GM12878 (cell line): ENCODE measurements at regions not wholly inside any gene's neighbourhood (a gene's known extent, or its start where the extent isn't known, plus 50 kb on each side); places are given as distances from the start of the nearest gene placed in this dataset.

Experiments used
- NFYB ChIP-seq: IDR thresholded peaks from 2 replicates; pipeline ENCODE4 v1.6.1; 2011; ENCODE audit warnings: low read depth, mild to moderate bottlenecking, low read length, improper control_type of control experiment, moderate library complexity; ENCODE audit not compliant: insufficient read depth
- NR2F1 ChIP-seq: fragments of 450-650 bp; conservative IDR thresholded peaks from 2 replicates; pipeline ENCODE4 v1.6.1; 2017; ENCODE audit warnings: mild to moderate bottlenecking
- POLR2AphosphoS5 ChIP-seq: IDR thresholded peaks from 2 replicates; pipeline ENCODE4 v1.6.1; 2011; ENCODE audit warnings: mild to moderate bottlenecking, low read length, inconsistent platforms
- RFX5 ChIP-seq: IDR thresholded peaks from 2 replicates; pipeline ENCODE4 v1.6.1; 2011; ENCODE audit warnings: low read depth, low read length, improper control_type of control experiment
- TF ChIP-seq, protein P1 (sequence below): IDR thresholded peaks from 2 replicates; pipeline ENCODE4 v1.6.1; 2012; ENCODE audit warnings: low read depth, low read length, improper control_type of control experiment
- TF ChIP-seq, protein P2 (sequence below), 3 experiments: IDR thresholded peaks in 2 of 3; conservative IDR thresholded peaks in 1 of 3; 2 replicates each; pipeline ENCODE4 v1.5.1; 2011; ENCODE audit warnings: low read depth in 3 of 3, low read length in 3 of 3, mild to moderate bottlenecking in 3 of 3, control low read depth in 2 of 3, moderate library complexity in 2 of 3, inconsistent platforms in 1 of 3, mixed read lengths in 1 of 3; ENCODE audit not compliant: control insufficient read depth in 2 of 3, insufficient read depth in 1 of 3; ENCODE audit errors: extremely low read depth in 1 of 3
- TF ChIP-seq, protein P3 (sequence below): IDR thresholded peaks from 2 replicates; pipeline ENCODE4 v1.6.1; 2012; ENCODE audit warnings: mild to moderate bottlenecking, low read depth, low read length
- TF ChIP-seq, protein P4 (sequence below): IDR thresholded peaks from 2 replicates; pipeline ENCODE4 v1.6.1; 2011; ENCODE audit warnings: borderline replicate concordance, low read depth, mild to moderate bottlenecking, moderate library complexity, mixed read lengths, low read length; ENCODE audit not compliant: insufficient read depth; ENCODE audit errors: extremely low read length

DNA sequence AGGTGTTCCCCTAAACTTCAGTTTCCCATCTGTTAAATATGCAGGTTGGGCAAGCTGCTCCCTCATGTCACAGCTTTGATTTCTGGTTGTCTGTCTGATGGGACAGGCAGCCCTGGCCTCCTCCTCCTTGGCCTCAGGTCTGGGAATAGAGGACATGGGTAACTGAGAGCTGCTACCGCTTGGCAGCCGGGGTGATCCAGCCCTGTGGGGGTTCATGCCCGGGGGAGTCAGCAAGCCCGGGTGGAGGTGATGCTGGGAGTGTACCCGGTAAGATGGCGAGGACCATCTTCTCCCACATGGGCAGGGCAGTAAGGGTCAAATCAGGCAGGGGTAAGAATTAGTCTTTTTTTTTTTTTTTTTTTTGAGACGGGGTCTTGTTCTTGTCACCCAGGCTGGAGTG lies 845.0 kb downstream of the TBC1D22A start:
- TF ChIP-seq, protein P1, sequence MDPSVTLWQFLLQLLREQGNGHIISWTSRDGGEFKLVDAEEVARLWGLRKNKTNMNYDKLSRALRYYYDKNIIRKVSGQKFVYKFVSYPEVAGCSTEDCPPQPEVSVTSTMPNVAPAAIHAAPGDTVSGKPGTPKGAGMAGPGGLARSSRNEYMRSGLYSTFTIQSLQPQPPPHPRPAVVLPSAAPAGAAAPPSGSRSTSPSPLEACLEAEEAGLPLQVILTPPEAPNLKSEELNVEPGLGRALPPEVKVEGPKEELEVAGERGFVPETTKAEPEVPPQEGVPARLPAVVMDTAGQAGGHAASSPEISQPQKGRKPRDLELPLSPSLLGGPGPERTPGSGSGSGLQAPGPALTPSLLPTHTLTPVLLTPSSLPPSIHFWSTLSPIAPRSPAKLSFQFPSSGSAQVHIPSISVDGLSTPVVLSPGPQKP: no peak
- TF ChIP-seq, protein P2, sequence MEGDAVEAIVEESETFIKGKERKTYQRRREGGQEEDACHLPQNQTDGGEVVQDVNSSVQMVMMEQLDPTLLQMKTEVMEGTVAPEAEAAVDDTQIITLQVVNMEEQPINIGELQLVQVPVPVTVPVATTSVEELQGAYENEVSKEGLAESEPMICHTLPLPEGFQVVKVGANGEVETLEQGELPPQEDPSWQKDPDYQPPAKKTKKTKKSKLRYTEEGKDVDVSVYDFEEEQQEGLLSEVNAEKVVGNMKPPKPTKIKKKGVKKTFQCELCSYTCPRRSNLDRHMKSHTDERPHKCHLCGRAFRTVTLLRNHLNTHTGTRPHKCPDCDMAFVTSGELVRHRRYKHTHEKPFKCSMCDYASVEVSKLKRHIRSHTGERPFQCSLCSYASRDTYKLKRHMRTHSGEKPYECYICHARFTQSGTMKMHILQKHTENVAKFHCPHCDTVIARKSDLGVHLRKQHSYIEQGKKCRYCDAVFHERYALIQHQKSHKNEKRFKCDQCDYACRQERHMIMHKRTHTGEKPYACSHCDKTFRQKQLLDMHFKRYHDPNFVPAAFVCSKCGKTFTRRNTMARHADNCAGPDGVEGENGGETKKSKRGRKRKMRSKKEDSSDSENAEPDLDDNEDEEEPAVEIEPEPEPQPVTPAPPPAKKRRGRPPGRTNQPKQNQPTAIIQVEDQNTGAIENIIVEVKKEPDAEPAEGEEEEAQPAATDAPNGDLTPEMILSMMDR (IDR thresholded peaks at IDR 0.05 in 2 of 3, conservative IDR thresholded peaks at IDR 0.05 in 1 of 3; ENCODE audit: control insufficient read depth in 2 of 3, extremely low read depth in 1 of 3, insufficient read depth in 1 of 3, low read depth in 3 of 3, low read length in 3 of 3): no peak
- TF ChIP-seq NFYB (no peak), NR2F1 (no peak), RFX5 (no peak), POLR2AphosphoS5 (no peak)
- TF ChIP-seq, protein P3, sequence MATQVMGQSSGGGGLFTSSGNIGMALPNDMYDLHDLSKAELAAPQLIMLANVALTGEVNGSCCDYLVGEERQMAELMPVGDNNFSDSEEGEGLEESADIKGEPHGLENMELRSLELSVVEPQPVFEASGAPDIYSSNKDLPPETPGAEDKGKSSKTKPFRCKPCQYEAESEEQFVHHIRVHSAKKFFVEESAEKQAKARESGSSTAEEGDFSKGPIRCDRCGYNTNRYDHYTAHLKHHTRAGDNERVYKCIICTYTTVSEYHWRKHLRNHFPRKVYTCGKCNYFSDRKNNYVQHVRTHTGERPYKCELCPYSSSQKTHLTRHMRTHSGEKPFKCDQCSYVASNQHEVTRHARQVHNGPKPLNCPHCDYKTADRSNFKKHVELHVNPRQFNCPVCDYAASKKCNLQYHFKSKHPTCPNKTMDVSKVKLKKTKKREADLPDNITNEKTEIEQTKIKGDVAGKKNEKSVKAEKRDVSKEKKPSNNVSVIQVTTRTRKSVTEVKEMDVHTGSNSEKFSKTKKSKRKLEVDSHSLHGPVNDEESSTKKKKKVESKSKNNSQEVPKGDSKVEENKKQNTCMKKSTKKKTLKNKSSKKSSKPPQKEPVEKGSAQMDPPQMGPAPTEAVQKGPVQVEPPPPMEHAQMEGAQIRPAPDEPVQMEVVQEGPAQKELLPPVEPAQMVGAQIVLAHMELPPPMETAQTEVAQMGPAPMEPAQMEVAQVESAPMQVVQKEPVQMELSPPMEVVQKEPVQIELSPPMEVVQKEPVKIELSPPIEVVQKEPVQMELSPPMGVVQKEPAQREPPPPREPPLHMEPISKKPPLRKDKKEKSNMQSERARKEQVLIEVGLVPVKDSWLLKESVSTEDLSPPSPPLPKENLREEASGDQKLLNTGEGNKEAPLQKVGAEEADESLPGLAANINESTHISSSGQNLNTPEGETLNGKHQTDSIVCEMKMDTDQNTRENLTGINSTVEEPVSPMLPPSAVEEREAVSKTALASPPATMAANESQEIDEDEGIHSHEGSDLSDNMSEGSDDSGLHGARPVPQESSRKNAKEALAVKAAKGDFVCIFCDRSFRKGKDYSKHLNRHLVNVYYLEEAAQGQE: no peak
- TF ChIP-seq, protein P4, sequence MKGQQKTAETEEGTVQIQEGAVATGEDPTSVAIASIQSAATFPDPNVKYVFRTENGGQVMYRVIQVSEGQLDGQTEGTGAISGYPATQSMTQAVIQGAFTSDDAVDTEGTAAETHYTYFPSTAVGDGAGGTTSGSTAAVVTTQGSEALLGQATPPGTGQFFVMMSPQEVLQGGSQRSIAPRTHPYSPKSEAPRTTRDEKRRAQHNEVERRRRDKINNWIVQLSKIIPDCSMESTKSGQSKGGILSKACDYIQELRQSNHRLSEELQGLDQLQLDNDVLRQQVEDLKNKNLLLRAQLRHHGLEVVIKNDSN: no peak
